K562 (cell line): ENCODE measurements at regions not wholly inside any gene's neighbourhood (a gene's known extent, or its start where the extent isn't known, plus 50 kb on each side); places are given as distances from the start of the nearest gene placed in this dataset.

Source experiments
- ADNP ChIP-seq: fragments of 200-800 bp; sonication (Bioruptor generic); IDR thresholded peaks from 2 replicates; pipeline ENCODE4 v1.6.1; 2016; ENCODE audit warnings: missing genetic modification characterization, missing compliant biosample characterization
- CHD1 ChIP-seq: fragments of 200-600 bp; sonication (generic); IDR thresholded peaks from one replicate; pipeline ENCODE4 v1.6.1; 2012; ENCODE audit warnings: mild to moderate bottlenecking, moderate library complexity, low read length, inconsistent platforms
- CREM ChIP-seq: IDR thresholded peaks from 2 replicates; pipeline ENCODE4 v1.6.1; 2014; ENCODE audit warnings: antibody characterized with exemption, low read depth
- DEAF1 ChIP-seq: fragments of 450-650 bp; formaldehyde crosslinking; IDR thresholded peaks from 2 replicates; pipeline ENCODE4 v1.4.0; 2020; ENCODE audit warnings: mild to moderate bottlenecking, moderate library complexity
- GABPA ChIP-seq: fragments of 200-800 bp; sonication (Bioruptor generic); conservative IDR thresholded peaks from 2 replicates; pipeline ENCODE4 v1.6.1; 2016; ENCODE audit warnings: low read depth, missing genetic modification characterization, missing compliant biosample characterization
- MECOM ChIP-seq: fragments of 250-450 bp; sonication (Bioruptor Pico); IDR thresholded peaks from 2 replicates; pipeline ENCODE4 v1.8.0; 2022; ENCODE audit warnings: inconsistent platforms
- NELFE ChIP-seq: IDR thresholded peaks from 2 replicates; pipeline ENCODE4 v1.6.1; 2011; ENCODE audit warnings: mild to moderate bottlenecking; ENCODE audit not compliant: insufficient read depth, insufficient read length
- NFIC ChIP-seq: fragments of 450-650 bp; IDR thresholded peaks from 2 replicates; pipeline ENCODE4 v1.6.1; 2017; ENCODE audit warnings: mild to moderate bottlenecking, inconsistent platforms
- PKNOX1 ChIP-seq: fragments of 450-650 bp; IDR thresholded peaks from 2 replicates; pipeline ENCODE4 v1.6.1; 2016
- POLR3G ChIP-seq: IDR thresholded peaks from 2 replicates; pipeline ENCODE4 v1.6.1; 2011; ENCODE audit not compliant: insufficient read length, insufficient replicate concordance; ENCODE audit errors: extremely low read depth
- RAD21 ChIP-seq, 2 experiments: fragments of 250-450 bp in 1 of 2; fragments of 450-650 bp in 1 of 2; sonication (Bioruptor Pico) in 1 of 2; formaldehyde crosslinking in 1 of 2; IDR thresholded peaks in 1 of 2; conservative IDR thresholded peaks in 1 of 2; 2 replicates each; pipeline versions ENCODE4 v1.4.0 to v1.8.0; 2020 to 2022; ENCODE audit warnings: mild to moderate bottlenecking in 2 of 2, moderate library complexity in 1 of 2
- SMARCA5 ChIP-seq: fragments of 450-650 bp; IDR thresholded peaks from 2 replicates; pipeline ENCODE4 v1.6.1; 2016
- SMC3 ChIP-seq: conservative IDR thresholded peaks from 2 replicates; pipeline ENCODE4 v1.6.1; 2011; ENCODE audit warnings: low read depth, low read length, improper control_type of control experiment; ENCODE audit not compliant: insufficient read depth
- STAT5A ChIP-seq: IDR thresholded peaks from 2 replicates; pipeline ENCODE4 v1.6.1; 2012; ENCODE audit warnings: low read length, inconsistent platforms, borderline replicate concordance
- TAF9B ChIP-seq: fragments of 450-650 bp; IDR thresholded peaks from 2 replicates; pipeline ENCODE4 v1.6.1; 2018; ENCODE audit warnings: mild to moderate bottlenecking; ENCODE audit not compliant: partially characterized antibody
- TCFL5 ChIP-seq: fragments of 250-450 bp; sonication (Bioruptor Pico); conservative IDR thresholded peaks from 2 replicates; pipeline ENCODE4 v1.6.1; 2021; ENCODE audit warnings: mild to moderate bottlenecking, moderate library complexity, matching md5 sums
- ZNF146 ChIP-seq: IDR thresholded peaks from one replicate; pipeline ENCODE4 v1.6.1; 2018; ENCODE audit warnings: missing compliant biosample characterization; ENCODE audit not compliant: unreplicated experiment
- ZNF717 ChIP-seq: fragments of 250-450 bp; sonication (Bioruptor Pico); IDR thresholded peaks from 2 replicates; pipeline ENCODE4 v1.5.0; 2021
- ZNF764 ChIP-seq: fragments of 250-450 bp; sonication (Bioruptor Pico); IDR thresholded peaks from 2 replicates; pipeline ENCODE4 v1.4.0; 2020; ENCODE audit warnings: low read depth, mild to moderate bottlenecking, moderate library complexity
- ZNF830 ChIP-seq: fragments of 250-450 bp; sonication (Bioruptor Pico); IDR thresholded peaks from 2 replicates; pipeline ENCODE4 v1.5.0; 2021; ENCODE audit warnings: mild to moderate bottlenecking
- TF ChIP-seq, protein P1 (sequence below), 3 experiments: IDR thresholded peaks in 2 of 3; conservative IDR thresholded peaks in 1 of 3; 2 replicates each; pipeline ENCODE4 v1.5.1; 2011 to 2012; ENCODE audit warnings: low read length in 3 of 3, mild to moderate bottlenecking in 3 of 3, control low read depth in 2 of 3, improper control_type of control experiment in 1 of 3, inconsistent platforms in 1 of 3, low read depth in 1 of 3, mixed read lengths in 1 of 3, moderate library complexity in 1 of 3; ENCODE audit not compliant: insufficient read depth in 2 of 3
- TF ChIP-seq, protein P2 (sequence below): fragments of 250-450 bp; sonication (Bioruptor Pico); IDR thresholded peaks from 2 replicates; pipeline ENCODE4 v1.5.1; 2021; ENCODE audit warnings: mild to moderate bottlenecking

GRCh38 chr15:56821721-56822425 is 88.6 kb upstream of the ZNF280D start (continued):
- TF ChIP-seq ZNF146 (CRISPR knock-in tag) = no peak
- TF ChIP-seq, protein P1, sequence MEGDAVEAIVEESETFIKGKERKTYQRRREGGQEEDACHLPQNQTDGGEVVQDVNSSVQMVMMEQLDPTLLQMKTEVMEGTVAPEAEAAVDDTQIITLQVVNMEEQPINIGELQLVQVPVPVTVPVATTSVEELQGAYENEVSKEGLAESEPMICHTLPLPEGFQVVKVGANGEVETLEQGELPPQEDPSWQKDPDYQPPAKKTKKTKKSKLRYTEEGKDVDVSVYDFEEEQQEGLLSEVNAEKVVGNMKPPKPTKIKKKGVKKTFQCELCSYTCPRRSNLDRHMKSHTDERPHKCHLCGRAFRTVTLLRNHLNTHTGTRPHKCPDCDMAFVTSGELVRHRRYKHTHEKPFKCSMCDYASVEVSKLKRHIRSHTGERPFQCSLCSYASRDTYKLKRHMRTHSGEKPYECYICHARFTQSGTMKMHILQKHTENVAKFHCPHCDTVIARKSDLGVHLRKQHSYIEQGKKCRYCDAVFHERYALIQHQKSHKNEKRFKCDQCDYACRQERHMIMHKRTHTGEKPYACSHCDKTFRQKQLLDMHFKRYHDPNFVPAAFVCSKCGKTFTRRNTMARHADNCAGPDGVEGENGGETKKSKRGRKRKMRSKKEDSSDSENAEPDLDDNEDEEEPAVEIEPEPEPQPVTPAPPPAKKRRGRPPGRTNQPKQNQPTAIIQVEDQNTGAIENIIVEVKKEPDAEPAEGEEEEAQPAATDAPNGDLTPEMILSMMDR (IDR thresholded peaks at IDR 0.05 in 2 of 3, conservative IDR thresholded peaks at IDR 0.05 in 1 of 3; ENCODE audit: insufficient read depth in 2 of 3, low read depth in 1 of 3, low read length in 3 of 3) = peak; percentile 71 to 82 (median 78)
- no peak for TF ChIP-seq ZNF830
- TF ChIP-seq GABPA (tag) = no peak
- no peak for TF ChIP-seq ZNF717 (CRISPR knock-in tag)
- peak; percentile 74 for TF ChIP-seq SMC3
- TF ChIP-seq CHD1 = no peak
- no peak for TF ChIP-seq SMARCA5
- no peak for TF ChIP-seq ZNF764 (CRISPR knock-in tag)
- peak; percentile 47; the same call in 1 of the 2 replicates for TF ChIP-seq CREM
- TF ChIP-seq NELFE = no peak
- TF ChIP-seq, protein P2, sequence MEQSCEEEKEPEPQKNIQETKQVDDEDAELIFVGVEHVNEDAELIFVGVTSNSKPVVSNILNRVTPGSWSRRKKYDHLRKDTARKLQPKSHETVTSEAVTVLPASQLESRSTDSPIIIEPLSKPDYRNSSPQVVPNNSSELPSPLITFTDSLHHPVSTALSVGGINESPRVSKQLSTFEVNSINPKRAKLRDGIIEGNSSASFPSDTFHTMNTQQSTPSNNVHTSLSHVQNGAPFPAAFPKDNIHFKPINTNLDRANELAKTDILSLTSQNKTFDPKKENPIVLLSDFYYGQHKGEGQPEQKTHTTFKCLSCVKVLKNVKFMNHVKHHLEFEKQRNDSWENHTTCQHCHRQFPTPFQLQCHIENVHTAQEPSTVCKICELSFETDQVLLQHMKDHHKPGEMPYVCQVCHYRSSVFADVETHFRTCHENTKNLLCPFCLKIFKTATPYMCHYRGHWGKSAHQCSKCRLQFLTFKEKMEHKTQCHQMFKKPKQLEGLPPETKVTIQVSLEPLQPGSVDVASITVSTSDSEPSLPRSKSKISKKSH (CRISPR knock-in tag) = no peak
- no peak for TF ChIP-seq POLR3G
- TF ChIP-seq RAD21 (CRISPR knock-in tag; conservative IDR thresholded peaks at IDR 0.05 in 1 of 2, IDR thresholded peaks at IDR 0.05 in 1 of 2) = peak; percentile 85 to 90
- no peak for TF ChIP-seq TCFL5 (CRISPR knock-in tag)
- TF ChIP-seq NFIC = 0 out of 2 replicates have a peak, but pooled peaks have one; percentile 10
- no peak for TF ChIP-seq ADNP (tag)
- TF ChIP-seq STAT5A = no peak
- no peak for TF ChIP-seq MECOM
- TF ChIP-seq TAF9B = no peak
- peak; percentile 74 for TF ChIP-seq DEAF1
- peak; percentile 32; the same call in 1 of the 2 replicates for TF ChIP-seq PKNOX1
- TF ChIP-seq, all 486 proteins: peak for 8
